22Rv1 (cell line): ENCODE measurements at regions not wholly inside any gene's neighbourhood (a gene's known extent, or its start where the extent isn't known, plus 50 kb on each side); places are given as distances from the start of the nearest gene placed in this dataset.

Experiments used
- CTCF ChIP-seq: fragments of 450-650 bp; IDR thresholded peaks from 2 replicates; pipeline ENCODE4 v1.5.1; 2017; ENCODE audit warnings: mild to moderate bottlenecking
- ZFX ChIP-seq: fragments of 450-650 bp; IDR thresholded peaks from 2 replicates; pipeline ENCODE4 v1.6.1; 2017; ENCODE audit warnings: antibody characterized with exemption, borderline replicate concordance

GRCh38 chr5:114727358-114727757 lies 365.5 kb downstream of the KCNN2 start:
- TF ChIP-seq CTCF (no peak), ZFX (no peak)
